GM21619 (cell line): ENCODE measurements at regions not wholly inside any gene's neighbourhood (a gene's known extent, or its start where the extent isn't known, plus 50 kb on each side); places are given as distances from the start of the nearest gene placed in this dataset.
"Not testable (repeated sequence)": the region's sequence is repeated elsewhere in the genome, so short reads cannot be mapped to it uniquely, and the experiment has no call there.

ENCODE experiments used
- ATAC-seq: cut with Tn5 transposase; IDR thresholded peaks from one replicate; pipeline ENCODE4 v1.9.1; 2021; ENCODE audit not compliant: unreplicated experiment

GRCh38 chr11:23632293-23632692, 772.0 kb upstream of the CCDC179 start:
- ATAC-seq = no peak

DNA sequence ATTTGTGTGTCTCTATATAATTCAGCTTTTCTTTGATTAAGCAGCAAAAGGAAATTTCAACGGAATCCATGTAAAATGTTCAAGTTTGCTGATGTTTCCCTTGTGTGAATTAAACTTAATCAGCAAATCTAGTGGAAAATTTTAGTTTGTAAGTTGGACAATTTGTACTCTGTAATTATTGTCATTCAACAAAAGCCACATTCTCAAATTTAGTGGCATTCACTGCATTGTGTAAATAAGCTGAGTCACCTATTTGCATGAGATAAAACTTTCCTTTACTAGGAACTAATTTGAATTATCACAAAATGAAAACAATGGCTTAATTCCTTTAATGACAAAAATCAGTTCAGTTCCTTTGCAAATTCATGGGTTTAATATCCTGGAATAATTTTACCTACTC, 784.2 kb upstream of the CCDC179 start:
- no peak for ATAC-seq

GRCh38 chr11:23652336-23652735, 792.1 kb upstream of the CCDC179 start:
- not testable (repeated sequence) for ATAC-seq

GRCh38 chr11:23653071-23653675, 792.9 kb upstream of the CCDC179 start:
- no peak for ATAC-seq

DNA sequence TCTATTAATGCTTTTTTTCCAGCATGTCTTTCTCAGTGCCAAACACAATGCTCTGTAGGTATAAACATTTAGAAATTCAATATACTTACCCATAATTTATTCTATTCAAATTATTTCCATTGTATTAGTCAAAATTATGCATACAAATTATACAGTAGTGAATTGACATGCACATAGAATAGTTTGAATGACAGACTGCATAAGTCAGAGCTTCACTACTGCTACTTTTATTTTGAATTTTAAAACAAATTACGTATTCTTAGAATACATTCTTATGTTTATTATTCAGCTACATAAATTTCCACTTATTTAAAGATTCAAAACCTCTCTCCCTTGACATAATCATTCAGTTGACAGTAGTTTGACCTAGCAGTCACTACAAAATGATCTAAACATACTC, 808.0 kb upstream of the CCDC179 start:
- ATAC-seq = no peak

- no peak for ATAC-seq
Observed at GRCh38 chr11:23673366-23673765, 813.1 kb upstream of the CCDC179 start.

- no peak for ATAC-seq
Observed at GRCh38 chr11:23674866-23675265, 814.6 kb upstream of the CCDC179 start.

GRCh38 chr11:23679041-23679440, 817.8 kb upstream of the LUZP2 start:
- ATAC-seq = no peak

DNA sequence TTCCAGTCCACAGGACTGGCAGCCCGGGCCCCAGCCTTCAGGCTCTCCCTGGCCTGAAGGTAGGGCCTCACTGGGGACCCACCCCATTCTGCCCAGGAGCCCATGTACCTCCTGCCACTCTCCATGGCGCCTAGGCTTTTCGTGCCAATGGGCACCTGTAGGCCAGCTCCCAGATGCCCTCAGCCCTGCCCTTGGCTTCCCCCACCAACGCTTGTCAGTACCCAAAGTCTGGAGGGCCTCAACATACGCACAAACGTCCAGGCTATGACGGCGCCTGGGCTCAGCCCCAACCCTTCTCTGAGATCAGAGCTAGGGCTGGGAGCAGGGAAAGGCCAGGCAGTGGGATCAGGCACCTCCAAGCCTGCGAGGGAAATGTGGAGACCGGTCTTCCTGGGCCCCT, 816.9 kb upstream of the LUZP2 start:
- no peak for ATAC-seq

DNA sequence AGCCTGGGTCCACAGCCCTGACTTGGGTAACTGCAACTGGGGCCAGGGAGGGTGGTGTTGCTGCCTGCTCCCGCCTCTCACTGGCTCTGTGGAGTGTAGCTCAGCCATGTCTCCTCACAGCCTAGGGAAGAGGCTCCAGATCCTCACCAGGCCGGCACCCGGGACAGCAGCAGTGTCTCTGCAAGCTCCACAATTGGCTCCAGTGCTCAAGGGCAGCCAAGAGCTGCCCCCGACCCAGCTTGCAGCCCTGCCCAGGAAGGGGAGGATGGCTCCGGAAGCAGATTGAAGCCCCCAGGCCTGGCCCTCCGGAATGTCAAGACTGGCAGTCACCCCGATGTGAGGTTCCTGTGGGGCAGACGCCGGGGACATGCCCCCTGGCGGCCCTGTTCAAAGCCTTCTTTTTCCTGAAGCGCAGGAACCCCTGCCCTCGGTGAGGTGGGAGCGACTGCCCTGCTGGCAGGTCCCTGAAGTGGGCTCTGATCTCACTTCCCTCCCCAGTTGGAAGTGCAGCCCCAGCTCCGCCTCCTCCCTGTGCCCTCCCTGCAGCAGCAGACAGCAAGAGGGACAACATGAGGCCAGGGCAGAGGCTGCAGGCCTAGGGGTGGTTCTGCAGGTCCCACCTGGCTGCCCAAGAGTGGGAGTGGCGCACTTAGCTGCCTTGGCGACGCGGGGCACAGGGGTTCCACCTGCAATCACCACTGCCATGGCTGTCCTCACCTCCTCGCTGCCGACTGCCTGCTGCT, 816.2 kb upstream of the LUZP2 start:
- ATAC-seq = no peak

DNA sequence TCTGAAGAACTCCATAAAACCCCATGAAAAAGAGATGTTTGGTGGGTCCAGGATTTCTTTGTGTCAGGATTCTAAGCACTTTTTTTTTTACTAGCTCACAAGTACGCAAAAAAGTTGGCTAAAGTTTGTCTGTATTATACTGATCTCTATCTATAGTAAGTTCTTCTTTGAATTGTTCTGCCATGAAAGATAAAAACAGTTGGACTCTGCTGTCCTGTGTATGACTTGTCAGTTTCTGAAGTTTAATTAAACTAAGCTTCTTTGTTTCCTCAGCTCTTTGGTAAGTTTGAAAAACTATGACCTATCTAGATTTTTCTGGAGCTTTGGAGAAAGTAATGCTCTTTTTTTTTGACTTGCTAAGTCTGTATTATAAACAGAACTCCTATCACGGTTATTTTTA, 812.2 kb upstream of the LUZP2 start:
- ATAC-seq = no peak

DNA sequence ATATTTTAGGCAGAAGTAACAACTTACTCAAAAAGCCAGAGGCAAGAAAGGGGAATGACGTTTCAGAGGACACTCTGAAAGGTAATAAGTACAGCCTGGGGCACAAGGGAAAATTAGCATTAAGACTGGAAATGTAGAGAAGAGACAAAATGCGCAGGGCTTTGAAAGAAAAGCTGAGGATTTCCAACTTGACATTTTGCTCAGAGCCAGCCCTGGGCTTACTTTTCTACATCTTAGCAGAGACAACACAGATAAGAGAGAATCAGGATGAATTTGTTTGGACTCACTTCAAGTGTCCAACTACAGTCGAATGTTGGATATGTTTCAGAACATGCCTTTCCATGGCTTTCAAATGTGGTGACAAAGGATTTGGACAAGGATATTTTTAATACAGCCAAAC, 808.9 kb upstream of the LUZP2 start:
- no peak for ATAC-seq

DNA sequence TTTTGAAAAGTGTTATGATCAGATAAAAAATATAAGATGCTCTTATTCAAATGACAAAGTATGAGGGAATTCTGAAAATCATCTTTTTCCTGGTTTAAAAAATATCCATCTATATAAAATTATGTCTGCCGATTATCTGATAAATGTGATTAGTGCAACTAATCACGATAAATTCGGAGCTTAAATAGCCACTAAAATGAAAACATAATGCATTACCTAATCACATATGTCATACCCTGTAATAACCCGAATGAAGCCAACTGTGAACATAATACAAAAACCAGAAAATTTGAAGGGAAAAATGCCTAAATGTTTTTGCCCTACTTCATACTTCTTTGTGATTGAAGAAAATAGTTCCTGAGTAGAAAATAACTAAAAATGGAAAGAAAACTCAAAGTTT, 808.4 kb upstream of the LUZP2 start:
- no peak for ATAC-seq

DNA sequence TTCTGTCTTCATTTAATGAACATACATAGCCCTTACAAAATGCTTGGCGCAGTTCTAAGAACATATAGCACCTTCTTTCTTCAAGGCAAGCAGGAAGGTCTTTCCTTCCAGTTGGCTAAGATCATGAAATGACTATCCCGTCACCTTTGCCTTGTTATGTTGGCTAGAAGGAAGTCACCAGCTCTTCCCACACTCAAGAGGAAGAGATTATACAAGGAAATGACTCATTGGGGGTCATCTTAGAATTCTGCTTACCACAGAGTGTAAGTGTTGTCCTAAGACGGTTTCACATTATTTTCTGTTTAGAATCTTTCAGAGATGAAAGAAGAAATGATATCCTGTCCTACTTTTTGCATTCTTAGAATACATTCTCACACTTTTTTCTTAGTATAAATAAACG, 808.0 kb upstream of the LUZP2 start:
- no peak for ATAC-seq

DNA sequence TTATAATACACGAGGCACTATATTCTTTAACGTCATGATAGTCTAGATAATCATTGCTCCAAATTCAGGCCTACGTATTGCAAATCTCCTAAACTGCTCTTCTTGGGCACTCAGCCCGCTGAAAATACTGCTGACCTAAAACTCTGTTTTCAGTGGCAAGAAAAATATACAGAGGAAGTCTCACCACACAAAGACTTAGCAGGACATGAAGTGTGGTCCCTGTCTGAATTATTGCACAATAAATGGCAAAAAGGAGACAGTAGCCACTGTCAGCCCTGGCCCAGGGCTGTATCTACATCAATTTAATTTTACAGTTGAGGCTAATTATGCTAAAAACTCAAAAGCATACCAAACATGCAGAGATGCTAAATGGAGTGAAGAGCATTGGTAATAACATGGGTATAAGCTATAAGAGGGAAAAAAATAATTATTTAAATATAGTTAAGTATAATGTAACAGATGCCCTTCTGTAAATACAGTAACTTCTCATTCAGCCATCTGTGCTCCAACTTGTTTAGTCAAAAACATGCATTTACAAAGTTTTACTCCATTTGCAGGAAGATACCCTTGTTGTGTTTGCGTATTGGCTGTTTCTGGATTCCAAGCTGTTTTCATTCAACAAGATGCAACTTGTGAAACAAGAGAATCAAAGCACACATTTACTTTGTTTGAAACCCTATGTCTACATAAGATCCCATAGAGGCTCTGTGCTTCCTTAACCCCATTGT, 800.0 kb upstream of the LUZP2 start:
- no peak for ATAC-seq

- no peak for ATAC-seq
Observed at GRCh38 chr11:23704183-23704582, 792.7 kb upstream of the LUZP2 start.

GRCh38 chr11:23711981-23712380, 784.9 kb upstream of the LUZP2 start:
- no peak for ATAC-seq

- no peak for ATAC-seq
Observed at GRCh38 chr11:23719016-23719415, 777.8 kb upstream of the LUZP2 start.

DNA sequence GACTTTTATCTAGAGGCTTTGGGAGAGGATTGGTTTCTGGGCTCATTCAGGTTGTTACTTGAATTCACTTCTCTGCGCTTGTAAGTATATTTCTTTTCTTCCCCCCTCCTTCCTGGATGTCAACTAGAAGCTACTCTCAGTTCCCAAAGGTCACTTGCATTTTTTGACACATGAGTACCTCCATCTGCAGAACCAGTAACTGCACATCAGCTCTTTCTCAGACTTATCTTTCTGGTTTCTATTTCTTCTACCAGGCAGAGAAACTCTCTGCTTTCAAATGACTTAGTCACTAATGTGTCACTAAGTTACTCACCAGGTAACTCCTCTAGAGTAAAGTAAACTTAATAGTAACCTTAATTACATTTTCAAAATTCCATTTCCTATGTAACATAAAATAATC, 773.0 kb upstream of the LUZP2 start:
- ATAC-seq = peak; percentile 59

DNA sequence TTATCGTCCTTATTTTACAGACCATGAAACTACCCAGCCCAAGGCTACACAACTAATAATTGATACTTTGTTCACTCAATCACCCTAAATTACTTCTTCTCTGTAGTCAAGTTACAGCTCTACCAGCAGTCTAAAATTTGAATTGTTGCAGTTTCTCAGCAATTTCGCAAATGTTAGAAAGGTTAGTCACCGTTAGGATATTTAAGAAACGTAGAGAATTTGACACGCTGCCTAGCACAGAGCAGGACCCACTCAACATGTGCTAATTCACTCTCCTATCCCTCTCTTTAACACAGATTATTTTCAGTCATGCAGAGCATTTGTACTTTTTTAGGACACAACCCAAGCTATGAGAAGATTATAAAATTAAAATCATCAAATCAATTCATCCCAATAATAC, 771.1 kb upstream of the LUZP2 start:
- ATAC-seq = no peak

GRCh38 chr11:23727387-23727786, 769.5 kb upstream of the LUZP2 start:
- no peak for ATAC-seq

- no peak for ATAC-seq
Observed at GRCh38 chr11:23727794-23728193, 769.1 kb upstream of the LUZP2 start.
